ENCODE measurements at regions not wholly inside any gene's neighbourhood (a gene's known extent, or its start where the extent isn't known, plus 50 kb on each side); places are given as distances from the start of the nearest gene placed in this dataset.

DNA sequence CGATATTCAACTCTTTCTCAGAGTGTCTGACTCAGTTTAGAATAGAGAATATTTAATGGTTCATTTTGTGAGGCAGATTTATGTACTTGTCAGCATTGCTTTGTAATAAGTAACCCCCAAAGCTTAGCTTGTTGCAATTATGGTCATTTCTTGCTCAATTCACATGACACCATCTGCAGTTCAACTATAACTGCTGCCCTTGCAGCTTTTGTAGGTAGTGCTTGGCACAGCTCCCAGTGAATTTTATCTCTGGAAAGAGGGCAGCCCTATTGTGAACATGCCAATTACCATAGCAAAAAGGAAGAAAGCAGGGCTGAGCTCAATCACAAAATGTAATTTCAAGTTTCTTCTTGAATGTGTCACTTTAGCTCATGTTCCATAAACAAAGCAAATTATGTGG, 1587.7 kb upstream of the ACO1 start (continued):
- TF ChIP-seq, protein P1, sequence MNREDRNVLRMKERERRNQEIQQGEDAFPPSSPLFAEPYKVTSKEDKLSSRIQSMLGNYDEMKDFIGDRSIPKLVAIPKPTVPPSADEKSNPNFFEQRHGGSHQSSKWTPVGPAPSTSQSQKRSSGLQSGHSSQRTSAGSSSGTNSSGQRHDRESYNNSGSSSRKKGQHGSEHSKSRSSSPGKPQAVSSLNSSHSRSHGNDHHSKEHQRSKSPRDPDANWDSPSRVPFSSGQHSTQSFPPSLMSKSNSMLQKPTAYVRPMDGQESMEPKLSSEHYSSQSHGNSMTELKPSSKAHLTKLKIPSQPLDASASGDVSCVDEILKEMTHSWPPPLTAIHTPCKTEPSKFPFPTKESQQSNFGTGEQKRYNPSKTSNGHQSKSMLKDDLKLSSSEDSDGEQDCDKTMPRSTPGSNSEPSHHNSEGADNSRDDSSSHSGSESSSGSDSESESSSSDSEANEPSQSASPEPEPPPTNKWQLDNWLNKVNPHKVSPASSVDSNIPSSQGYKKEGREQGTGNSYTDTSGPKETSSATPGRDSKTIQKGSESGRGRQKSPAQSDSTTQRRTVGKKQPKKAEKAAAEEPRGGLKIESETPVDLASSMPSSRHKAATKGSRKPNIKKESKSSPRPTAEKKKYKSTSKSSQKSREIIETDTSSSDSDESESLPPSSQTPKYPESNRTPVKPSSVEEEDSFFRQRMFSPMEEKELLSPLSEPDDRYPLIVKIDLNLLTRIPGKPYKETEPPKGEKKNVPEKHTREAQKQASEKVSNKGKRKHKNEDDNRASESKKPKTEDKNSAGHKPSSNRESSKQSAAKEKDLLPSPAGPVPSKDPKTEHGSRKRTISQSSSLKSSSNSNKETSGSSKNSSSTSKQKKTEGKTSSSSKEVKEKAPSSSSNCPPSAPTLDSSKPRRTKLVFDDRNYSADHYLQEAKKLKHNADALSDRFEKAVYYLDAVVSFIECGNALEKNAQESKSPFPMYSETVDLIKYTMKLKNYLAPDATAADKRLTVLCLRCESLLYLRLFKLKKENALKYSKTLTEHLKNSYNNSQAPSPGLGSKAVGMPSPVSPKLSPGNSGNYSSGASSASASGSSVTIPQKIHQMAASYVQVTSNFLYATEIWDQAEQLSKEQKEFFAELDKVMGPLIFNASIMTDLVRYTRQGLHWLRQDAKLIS (CRISPR knock-in tag; IDR thresholded peaks at IDR 0.05) = no peak
- no peak for TF ChIP-seq POU5F1 (IDR thresholded peaks at IDR 0.05; ENCODE audit: borderline replicate concordance, low read depth, low read length, partially characterized antibody)

DNA sequence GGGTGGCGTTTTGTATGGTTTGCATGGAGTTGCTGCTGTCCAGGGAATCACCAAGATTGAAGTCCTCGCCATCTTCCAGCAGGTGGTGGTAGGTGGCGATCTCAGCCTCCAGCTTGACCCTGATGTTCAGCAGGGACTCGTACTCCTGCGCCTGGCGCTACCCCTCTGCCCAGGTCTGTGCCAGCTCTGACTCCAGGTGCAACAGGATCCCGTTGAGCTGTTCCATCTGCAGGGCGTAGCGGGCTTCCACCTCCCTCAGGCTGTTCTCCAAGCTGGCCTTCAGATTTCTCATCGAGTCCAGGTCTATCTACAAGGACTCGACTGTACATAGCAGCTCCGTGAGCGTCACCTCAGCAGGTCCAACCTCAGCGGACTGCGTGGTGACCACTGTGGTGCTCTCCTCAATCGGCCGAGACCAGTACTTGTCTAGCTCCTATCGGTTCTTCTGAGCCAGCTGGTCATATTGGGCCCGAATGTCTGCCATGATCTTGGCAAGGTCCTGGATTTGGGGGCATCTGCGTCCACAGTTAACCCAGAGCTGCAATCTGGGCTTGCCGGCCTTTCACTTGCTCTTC, 1584.8 kb upstream of the ACO1 start:
- no peak overlapping the region for H2AFZ ChIP-seq (ENCODE audit: low read depth, low read length)
- ChIA-PET CTCF (ENCODE audit: low intra/inter-chr PET ratio) (no interaction called here), POLR2A (no interaction called here)
- no peak overlapping the region for H3K4me3 ChIP-seq
- no peak for DNase-seq (ENCODE audit: extremely low read depth in 1 of 4, low spot score in 3 of 4)
- H3K4me1 ChIP-seq (replicated peaks in 1 of 2; ENCODE audit: control insufficient read depth in 2 of 2, insufficient read depth in 2 of 2, low read length in 2 of 2) = no peaks in the 10 kb centered on the region
- no peak for ATAC-seq
- H3K36me3 ChIP-seq (ENCODE audit: control insufficient read depth, insufficient read depth, low read length) = no peaks in the 10 kb centered on the region
- no peaks in the 10 kb centered on the region for H3K27me3 ChIP-seq (ENCODE audit: control insufficient read depth in 2 of 2, insufficient read depth in 2 of 2, low read length in 2 of 2)
- no peaks in the 10 kb centered on the region for H4K20me1 ChIP-seq (replicated peaks; ENCODE audit: control insufficient read depth, insufficient read depth, low read length)
- no peaks in the 10 kb centered on the region for H3K9me3 ChIP-seq (replicated peaks; ENCODE audit: control insufficient read depth, insufficient read depth, low read depth, low read length)
- TF ChIP-seq ZC3H11A (IDR thresholded peaks at IDR 0.05; ENCODE audit: low read depth, low read length) = no peak
- TF ChIP-seq, protein P2, sequence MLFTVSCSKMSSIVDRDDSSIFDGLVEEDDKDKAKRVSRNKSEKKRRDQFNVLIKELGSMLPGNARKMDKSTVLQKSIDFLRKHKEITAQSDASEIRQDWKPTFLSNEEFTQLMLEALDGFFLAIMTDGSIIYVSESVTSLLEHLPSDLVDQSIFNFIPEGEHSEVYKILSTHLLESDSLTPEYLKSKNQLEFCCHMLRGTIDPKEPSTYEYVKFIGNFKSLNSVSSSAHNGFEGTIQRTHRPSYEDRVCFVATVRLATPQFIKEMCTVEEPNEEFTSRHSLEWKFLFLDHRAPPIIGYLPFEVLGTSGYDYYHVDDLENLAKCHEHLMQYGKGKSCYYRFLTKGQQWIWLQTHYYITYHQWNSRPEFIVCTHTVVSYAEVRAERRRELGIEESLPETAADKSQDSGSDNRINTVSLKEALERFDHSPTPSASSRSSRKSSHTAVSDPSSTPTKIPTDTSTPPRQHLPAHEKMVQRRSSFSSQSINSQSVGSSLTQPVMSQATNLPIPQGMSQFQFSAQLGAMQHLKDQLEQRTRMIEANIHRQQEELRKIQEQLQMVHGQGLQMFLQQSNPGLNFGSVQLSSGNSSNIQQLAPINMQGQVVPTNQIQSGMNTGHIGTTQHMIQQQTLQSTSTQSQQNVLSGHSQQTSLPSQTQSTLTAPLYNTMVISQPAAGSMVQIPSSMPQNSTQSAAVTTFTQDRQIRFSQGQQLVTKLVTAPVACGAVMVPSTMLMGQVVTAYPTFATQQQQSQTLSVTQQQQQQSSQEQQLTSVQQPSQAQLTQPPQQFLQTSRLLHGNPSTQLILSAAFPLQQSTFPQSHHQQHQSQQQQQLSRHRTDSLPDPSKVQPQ (CRISPR knock-in tag; IDR thresholded peaks at IDR 0.05; ENCODE audit: borderline replicate concordance) = no peak
- no peak for TF ChIP-seq BCOR (IDR thresholded peaks at IDR 0.05)
- no peak for TF ChIP-seq MAFK (IDR thresholded peaks at IDR 0.05; ENCODE audit: low read length)
- TF ChIP-seq ZFX (CRISPR knock-in tag; IDR thresholded peaks at IDR 0.05) = no peak
- TF ChIP-seq PRMT5 (CRISPR knock-in tag; IDR thresholded peaks at IDR 0.05) = no peak
- TF ChIP-seq TGIF2 (CRISPR knock-in tag; IDR thresholded peaks at IDR 0.05) = no peak
- no peak for TF ChIP-seq ZNF24 (IDR thresholded peaks at IDR 0.05)
- no peak for TF ChIP-seq DPF2 (IDR thresholded peaks at IDR 0.05)
- TF ChIP-seq ZNF354B (CRISPR knock-in tag; IDR thresholded peaks at IDR 0.05) = no peak
- no peak overlapping the region for H3K27ac ChIP-seq (ENCODE audit: extremely low read depth, low read depth, low read length)
- no peaks in the 10 kb centered on the region for H3K9me1 ChIP-seq (ENCODE audit: control insufficient read depth, insufficient read depth, low read length)
- intact Hi-C loops (cut with micrococcal nuclease) (no loop called here), in situ Hi-C loops (cut with MboI) (no loop called here)
- no TSS peak for BruUV-seq (replicated peaks)
- no peak overlapping the region for H3K4me2 ChIP-seq (ENCODE audit: insufficient read depth, low read length)
- H3K9ac ChIP-seq (ENCODE audit: insufficient read depth in 1 of 2, low read depth in 2 of 2, low read length in 2 of 2) = no peak overlapping the region
- no CpG with 5 or more reads among the region's 21 CpGs for whole genome bisulfite sequencing (ENCODE audit: insufficient coverage, low coverage, missing lambda C conversion rate)
- no peak for FAIRE-seq
- no peaks in the 10 kb centered on the region for H3K79me2 ChIP-seq (ENCODE audit: control insufficient read depth, insufficient read depth, low read length)

Data from K562 (cell line).